ENCODE measurements at regions not wholly inside any gene's neighbourhood (a gene's known extent, or its start where the extent isn't known, plus 50 kb on each side); places are given as distances from the start of the nearest gene placed in this dataset.

GRCh38 chr3:124230998-124231397, 239.1 kb upstream of the ROPN1 start:
- Mint-ChIP-seq H3K36me3 (ENCODE audit: unreplicated experiment) (peaks cover 3% of the 10 kb centered on the region), H3K4me3 (ENCODE audit: unreplicated experiment) (no peak overlapping the region), H3K4me1 (ENCODE audit: unreplicated experiment) (no peaks in the 10 kb centered on the region), H3K27ac (ENCODE audit: unreplicated experiment) (no peak overlapping the region), H3K9me3 (ENCODE audit: unreplicated experiment) (peaks cover 7% of the 10 kb centered on the region), H3K27me3 (ENCODE audit: unreplicated experiment) (peaks cover 31% of the 10 kb centered on the region)
- no peak for TF ChIP-seq CTCF (IDR thresholded peaks at IDR 0.05)
- DNase-seq (ENCODE audit: extremely low spot score, unreplicated experiment), result peak; percentile 30

- Mint-ChIP-seq H3K27me3 (ENCODE audit: unreplicated experiment) (peaks cover 21% of the 10 kb centered on the region), H3K4me1 (ENCODE audit: unreplicated experiment) (no peaks in the 10 kb centered on the region)
Measured at GRCh38 chr3:124234852-124235252, 242.9 kb upstream of the ROPN1 start.

GRCh38 chr3:124235446-124235845, 243.5 kb upstream of the ROPN1 start:
- Mint-ChIP-seq H3K27me3 (ENCODE audit: unreplicated experiment) (peaks cover 18% of the 10 kb centered on the region), H3K4me3 (ENCODE audit: unreplicated experiment) (no peak overlapping the region), H3K9me3 (ENCODE audit: unreplicated experiment) (no peaks in the 10 kb centered on the region), H3K27ac (ENCODE audit: unreplicated experiment) (no peak overlapping the region), H3K36me3 (ENCODE audit: unreplicated experiment) (no peaks in the 10 kb centered on the region), H3K4me1 (ENCODE audit: unreplicated experiment) (no peaks in the 10 kb centered on the region)
- TF ChIP-seq CTCF (IDR thresholded peaks at IDR 0.05), result no peak
- peak; percentile 68 for DNase-seq (ENCODE audit: extremely low spot score, unreplicated experiment)

More at GRCh38 chr3:124234852-124235252, 242.9 kb upstream of the ROPN1 start:
- Mint-ChIP-seq H3K9me3 (ENCODE audit: unreplicated experiment) (no peaks in the 10 kb centered on the region), H3K4me3 (ENCODE audit: unreplicated experiment) (no peak overlapping the region), H3K36me3 (ENCODE audit: unreplicated experiment) (no peaks in the 10 kb centered on the region), H3K27ac (ENCODE audit: unreplicated experiment) (no peak overlapping the region)
- TF ChIP-seq CTCF (IDR thresholded peaks at IDR 0.05), result no peak
- peak; percentile 38 for DNase-seq (ENCODE audit: extremely low spot score, unreplicated experiment)

- Mint-ChIP-seq H3K4me3 (ENCODE audit: unreplicated experiment) (no peak overlapping the region), H3K4me1 (ENCODE audit: unreplicated experiment) (peaks cover 4% of the 10 kb centered on the region)
- DNase-seq (ENCODE audit: extremely low spot score, unreplicated experiment), result no peak
Measured at GRCh38 chr3:124243177-124243859, 251.4 kb upstream of the ROPN1 start.

GRCh38 chr3:124246376-124246775, 254.5 kb upstream of the ROPN1 start:
- Mint-ChIP-seq H3K4me1 (ENCODE audit: unreplicated experiment) (peaks cover 16% of the 10 kb centered on the region), H3K27me3 (ENCODE audit: unreplicated experiment) (no peaks in the 10 kb centered on the region), H3K27ac (ENCODE audit: unreplicated experiment) (no peak overlapping the region), H3K36me3 (ENCODE audit: unreplicated experiment) (no peaks in the 10 kb centered on the region), H3K9me3 (ENCODE audit: unreplicated experiment) (no peaks in the 10 kb centered on the region), H3K4me3 (ENCODE audit: unreplicated experiment) (no peak overlapping the region)
- no peak for TF ChIP-seq CTCF (IDR thresholded peaks at IDR 0.05)
- no peak for DNase-seq (ENCODE audit: extremely low spot score, unreplicated experiment)

More at GRCh38 chr3:124243177-124243859, 251.4 kb upstream of the ROPN1 start:
- H3K9me3 Mint-ChIP-seq (ENCODE audit: unreplicated experiment), result no peaks in the 10 kb centered on the region
- H3K27ac Mint-ChIP-seq (ENCODE audit: unreplicated experiment), result no peak overlapping the region
- H3K36me3 Mint-ChIP-seq (ENCODE audit: unreplicated experiment), result no peaks in the 10 kb centered on the region
- no peaks in the 10 kb centered on the region for H3K27me3 Mint-ChIP-seq (ENCODE audit: unreplicated experiment)
- no peak for TF ChIP-seq CTCF (IDR thresholded peaks at IDR 0.05)

All from osteocyte (in vitro differentiated cells).